GM18870 (cell line): ENCODE measurements at regions not wholly inside any gene's neighbourhood (a gene's known extent, or its start where the extent isn't known, plus 50 kb on each side); places are given as distances from the start of the nearest gene placed in this dataset.
"Not testable (repeated sequence)": the region's sequence is repeated elsewhere in the genome, so short reads cannot be mapped to it uniquely, and the experiment has no call there.

ENCODE experiments used
- ATAC-seq: cut with Tn5 transposase; IDR thresholded peaks from one replicate; pipeline ENCODE4 v1.9.1; 2021; ENCODE audit warnings: moderate library complexity; ENCODE audit not compliant: unreplicated experiment

- no peak for ATAC-seq
These were observed 92.8 kb upstream of the MLN start for GRCh38 chr6:33896391-33897188.

GRCh38 chr6:33895988-33896387 lies 92.2 kb upstream of the MLN start:
- no peak for ATAC-seq

- ATAC-seq, result no peak
These were observed 91.5 kb upstream of the MLN start for GRCh38 chr6:33895296-33895695.

- ATAC-seq, result no peak
These were observed 90.6 kb upstream of the MLN start for GRCh38 chr6:33894438-33894837.

GRCh38 chr6:33892581-33893346 lies 89.0 kb upstream of the MLN start:
- ATAC-seq, result no peak

GRCh38 chr6:33888664-33889200 lies 84.9 kb upstream of the MLN start:
- ATAC-seq, result no peak

- no peak for ATAC-seq
These were observed 84.4 kb upstream of the MLN start for GRCh38 chr6:33888183-33888582.

GRCh38 chr6:33886673-33887144 lies 82.9 kb upstream of the MLN start:
- no peak for ATAC-seq

- ATAC-seq, result no peak
These were observed 81.6 kb upstream of the MLN start for GRCh38 chr6:33885132-33886057.

GRCh38 chr6:33883621-33884020 lies 79.8 kb upstream of the MLN start:
- not testable (repeated sequence) for ATAC-seq

- no peak for ATAC-seq
These were observed 78.4 kb upstream of the MLN start for GRCh38 chr6:33882154-33882553.

- ATAC-seq, result no peak
These were observed 77.0 kb upstream of the MLN start for GRCh38 chr6:33880766-33881165.

GRCh38 chr6:33880104-33880678 lies 76.4 kb upstream of the MLN start:
- no peak for ATAC-seq

- ATAC-seq, result no peak
These were observed 74.8 kb upstream of the MLN start for GRCh38 chr6:33878562-33878961.

- ATAC-seq, result no peak
These were observed 74.3 kb upstream of the MLN start for GRCh38 chr6:33877982-33878535.

- ATAC-seq, result no peak
These were observed 71.9 kb upstream of the MLN start for GRCh38 chr6:33875696-33876095.

GRCh38 chr6:33875141-33875581 lies 71.4 kb upstream of the MLN start:
- no peak for ATAC-seq

- no peak for ATAC-seq
These were observed 70.4 kb upstream of the MLN start for GRCh38 chr6:33874136-33874760.

GRCh38 chr6:33872761-33873160 lies 69.0 kb upstream of the MLN start:
- ATAC-seq, result no peak
